ENCODE measurements at regions not wholly inside any gene's neighbourhood (a gene's known extent, or its start where the extent isn't known, plus 50 kb on each side); places are given as distances from the start of the nearest gene placed in this dataset.
"Not testable (repeated sequence)": the region's sequence is repeated elsewhere in the genome, so short reads cannot be mapped to it uniquely, and the experiment has no call there.

GRCh38 chr9:113724202-113724601, 151.9 kb upstream of the ZNF618 start:
- no peak for TF ChIP-seq CTCF (IDR thresholded peaks at IDR 0.05; ENCODE audit: insufficient read depth, low read depth, low read length, missing control alignments)
- no peak overlapping the region for H3K4me3 ChIP-seq (ENCODE audit: low read depth, low read length)
- DNase-seq (ENCODE audit: low read depth) = no peak

- no peak overlapping the region for H3K4me3 ChIP-seq (ENCODE audit: low read depth, low read length)
- TF ChIP-seq CTCF (IDR thresholded peaks at IDR 0.05; ENCODE audit: insufficient read depth, low read depth, low read length, missing control alignments) = no peak
- DNase-seq (ENCODE audit: low read depth) = no peak
Measured at GRCh38 chr9:113728989-113729388, 147.1 kb upstream of the ZNF618 start.

- TF ChIP-seq CTCF (IDR thresholded peaks at IDR 0.05; ENCODE audit: insufficient read depth, low read depth, low read length, missing control alignments) = no peak
- no peak overlapping the region for H3K4me3 ChIP-seq (ENCODE audit: low read depth, low read length)
- DNase-seq (ENCODE audit: low read depth) = no peak
Measured at GRCh38 chr9:113734826-113735225, 141.3 kb upstream of the ZNF618 start.

- DNase-seq (ENCODE audit: low read depth) = peak; percentile 50
- H3K4me3 ChIP-seq (ENCODE audit: low read depth, low read length) = no peak overlapping the region
- TF ChIP-seq CTCF (IDR thresholded peaks at IDR 0.05; ENCODE audit: insufficient read depth, low read depth, low read length, missing control alignments) = peak; percentile 71
Measured at GRCh38 chr9:113737517-113738271, 138.4 kb upstream of the ZNF618 start.

- no peak for DNase-seq (ENCODE audit: low read depth)
- no peak for TF ChIP-seq CTCF (IDR thresholded peaks at IDR 0.05; ENCODE audit: insufficient read depth, low read depth, low read length, missing control alignments)
- H3K4me3 ChIP-seq (ENCODE audit: low read depth, low read length) = no peak overlapping the region
Measured at GRCh38 chr9:113738496-113738892, 137.6 kb upstream of the ZNF618 start.

- H3K4me3 ChIP-seq (ENCODE audit: low read depth, low read length) = no peak overlapping the region
- peak; percentile 18 for DNase-seq (ENCODE audit: low read depth)
- no peak for TF ChIP-seq CTCF (IDR thresholded peaks at IDR 0.05; ENCODE audit: insufficient read depth, low read depth, low read length, missing control alignments)
Measured at GRCh38 chr9:113738893-113739604, 137.1 kb upstream of the ZNF618 start.

- H3K4me3 ChIP-seq (ENCODE audit: low read depth, low read length); DNase-seq (ENCODE audit: low read depth): not testable (repeated sequence)
Measured at GRCh38 chr9:113739605-113740507, 136.3 kb upstream of the ZNF618 start.

GRCh38 chr9:113740508-113741500, 135.3 kb upstream of the ZNF618 start:
- H3K4me3 ChIP-seq (ENCODE audit: low read depth, low read length); DNase-seq (ENCODE audit: low read depth): not testable (repeated sequence)

Data from GM12865 (cell line).